SK-N-SH (cell line): ENCODE measurements at regions not wholly inside any gene's neighbourhood (a gene's known extent, or its start where the extent isn't known, plus 50 kb on each side); places are given as distances from the start of the nearest gene placed in this dataset.

ENCODE experiments used
- CTCF ChIP-seq: fragments of 200-600 bp; sonication (generic); IDR thresholded peaks from 2 replicates; pipeline ENCODE4 v1.6.1; 2017; ENCODE audit warnings: antibody characterized with exemption, mild to moderate bottlenecking, moderate library complexity
- EP300 ChIP-seq, 2 experiments: IDR thresholded peaks; 2 replicates each; pipeline versions ENCODE4 v1.4.0 to v1.6.1; 2012; ENCODE audit warnings: borderline replicate concordance in 1 of 2, low read depth in 1 of 2, low read length in 1 of 2
- FOXJ3 ChIP-seq: sonication (generic); formaldehyde crosslinking; IDR thresholded peaks from 2 replicates; pipeline ENCODE4 v1.5.1; 2020; ENCODE audit warnings: mild to moderate bottlenecking, missing genetic modification reagents
- MAX ChIP-seq: IDR thresholded peaks from 2 replicates; pipeline ENCODE4 v1.4.0; 2012; ENCODE audit warnings: low read depth
- POLR2AphosphoS5 ChIP-seq: IDR thresholded peaks from 2 replicates; pipeline ENCODE4 v1.6.1; 2012; ENCODE audit warnings: low read depth, low read length
- REST ChIP-seq: IDR thresholded peaks from 2 replicates; pipeline ENCODE4 v1.6.1; 2012; ENCODE audit warnings: mild to moderate bottlenecking, low read depth, low read length, moderate library complexity
- TAF1 ChIP-seq: IDR thresholded peaks from 2 replicates; pipeline ENCODE4 v1.6.1; 2012; ENCODE audit warnings: low read depth, mild to moderate bottlenecking, low read length, moderate library complexity, borderline replicate concordance
- TCF12 ChIP-seq: IDR thresholded peaks from 2 replicates; pipeline ENCODE4 v1.4.0; 2012

- no peak for TF ChIP-seq TAF1
- TF ChIP-seq TCF12, result no peak
- TF ChIP-seq POLR2AphosphoS5, result no peak
- TF ChIP-seq REST, result no peak
- TF ChIP-seq CTCF, result no peak
- TF ChIP-seq EP300 (IDR thresholded peaks at IDR 0.05; ENCODE audit: borderline replicate concordance in 1 of 2, low read depth in 1 of 2, low read length in 1 of 2), result no peak
- TF ChIP-seq FOXJ3 (CRISPR knock-in tag), result no peak
- TF ChIP-seq MAX, result no peak
These were observed 72.7 kb upstream of the RNU6ATAC start for GRCh38 chr9:134236935-134237629.
